ENCODE measurements at regions not wholly inside any gene's neighbourhood (a gene's known extent, or its start where the extent isn't known, plus 50 kb on each side); places are given as distances from the start of the nearest gene placed in this dataset.

- no peak for TF ChIP-seq REST (IDR thresholded peaks at IDR 0.05; ENCODE audit: unreplicated experiment)
- no peak for TF ChIP-seq CTCF (conservative IDR thresholded peaks at IDR 0.05; ENCODE audit: low read depth in 2 of 2)
- TF ChIP-seq EZH2 (IDR thresholded peaks at IDR 0.05; ENCODE audit: low read depth, unreplicated experiment): no peak
- TF ChIP-seq POLR2AphosphoS5 (IDR thresholded peaks at IDR 0.05; ENCODE audit: low read depth): no peak
- TF ChIP-seq ZNF331 (CRISPR knock-in tag; IDR thresholded peaks at IDR 0.05; ENCODE audit: low read depth): no peak
- no peak for TF ChIP-seq ZNF462 (CRISPR knock-in tag; IDR thresholded peaks at IDR 0.05)
- no peak for TF ChIP-seq CREB1 (CRISPR knock-in tag; IDR thresholded peaks at IDR 0.05; ENCODE audit: low read depth)
- no peak for TF ChIP-seq JUNB (IDR thresholded peaks at IDR 0.05; ENCODE audit: unreplicated experiment)
These were observed 66.5 kb upstream of the SPIN4 start for GRCh38 chrX:63417649-63418048.

Measured in GM23338 (cell line).